IPS-NIHi11 (cell line): ENCODE measurements at regions not wholly inside any gene's neighbourhood (a gene's known extent, or its start where the extent isn't known, plus 50 kb on each side); places are given as distances from the start of the nearest gene placed in this dataset.
"Not testable (repeated sequence)": the region's sequence is repeated elsewhere in the genome, so short reads cannot be mapped to it uniquely, and the experiment has no call there.

Experiments used
- DNase-seq: peaks from one replicate; pipeline ENCODE4 v3.0.0; 2012; ENCODE audit warnings: mixed read lengths, low spot score

- no peak for DNase-seq
Observed at GRCh38 chr7:109473172-109473571, 903.5 kb downstream of the DNAJB9 start.

GRCh38 chr7:109476409-109476808, 906.7 kb downstream of the DNAJB9 start:
- DNase-seq: no peak

GRCh38 chr7:109479388-109479787, 909.7 kb downstream of the DNAJB9 start:
- DNase-seq: no peak

- DNase-seq: not testable (repeated sequence)
Observed at GRCh38 chr7:109490607-109491006, 920.9 kb downstream of the DNAJB9 start.

GRCh38 chr7:109497053-109497452, 927.4 kb downstream of the DNAJB9 start:
- DNase-seq: no peak

GRCh38 chr7:109498131-109498530, 928.5 kb downstream of the DNAJB9 start:
- no peak for DNase-seq

GRCh38 chr7:109503421-109503820, 933.7 kb downstream of the DNAJB9 start:
- DNase-seq: no peak

GRCh38 chr7:109522585-109522984, 952.9 kb downstream of the DNAJB9 start:
- DNase-seq: no peak

GRCh38 chr7:109527833-109528232, 958.2 kb downstream of the DNAJB9 start:
- no peak for DNase-seq

- peak; percentile 16 for DNase-seq
Observed at GRCh38 chr7:109529712-109530111, 960.0 kb downstream of the DNAJB9 start.

GRCh38 chr7:109532262-109532992, 962.8 kb downstream of the DNAJB9 start:
- no peak for DNase-seq

GRCh38 chr7:109545686-109546085, 976.0 kb downstream of the DNAJB9 start:
- no peak for DNase-seq

GRCh38 chr7:109549471-109550193, 980.0 kb downstream of the DNAJB9 start:
- DNase-seq: no peak

- DNase-seq: no peak
Observed at GRCh38 chr7:109552017-109552416, 982.3 kb downstream of the DNAJB9 start.

- no peak for DNase-seq
Observed at GRCh38 chr7:109577265-109577664, 1007.6 kb downstream of the DNAJB9 start.

GRCh38 chr7:109579901-109580300, 1010.2 kb downstream of the DNAJB9 start:
- no peak for DNase-seq

- DNase-seq: no peak
Observed at GRCh38 chr7:109582211-109582610, 1012.5 kb downstream of the DNAJB9 start.

GRCh38 chr7:109596948-109597347, 1027.3 kb downstream of the DNAJB9 start:
- DNase-seq: not testable (repeated sequence)

- DNase-seq: no peak
Observed at GRCh38 chr7:109611656-109612055, 1042.0 kb downstream of the DNAJB9 start.

- no peak for DNase-seq
Observed at GRCh38 chr7:109616551-109617069, 1046.9 kb downstream of the DNAJB9 start.

GRCh38 chr7:109622320-109622719, 1052.6 kb downstream of the DNAJB9 start:
- no peak for DNase-seq

- DNase-seq: not testable (repeated sequence)
Observed at GRCh38 chr7:109632890-109633289, 1063.2 kb downstream of the DNAJB9 start.

- no peak for DNase-seq
Observed at GRCh38 chr7:109635374-109635773, 1065.7 kb downstream of the DNAJB9 start.
